ENCODE measurements at regions not wholly inside any gene's neighbourhood (a gene's known extent, or its start where the extent isn't known, plus 50 kb on each side); places are given as distances from the start of the nearest gene placed in this dataset.

- no peaks in the 10 kb centered on the region for H3K79me2 ChIP-seq (ENCODE audit: control insufficient read depth in 1 of 2, insufficient read depth in 2 of 2, low read length in 2 of 2)
- no peak overlapping the region for H2BK20ac ChIP-seq (ENCODE audit: low read length)
- no peak overlapping the region for H2AFZ ChIP-seq (ENCODE audit: low read length)
- H2BK5ac ChIP-seq (ENCODE audit: low read depth, low read length) = no peak overlapping the region
- H3K56ac ChIP-seq (replicated peaks; ENCODE audit: insufficient read length, low read depth, low read length) = no peak overlapping the region
- ChIA-PET CTCF (ENCODE audit: partially characterized antibody) (no interaction called here), POLR2A (ENCODE audit: partially characterized antibody) (no interaction called here)
- no peaks in the 10 kb centered on the region for H3K36me3 ChIP-seq (ENCODE audit: control insufficient read depth in 2 of 4, insufficient read depth in 4 of 4, low read length in 3 of 4)
- no peaks in the 10 kb centered on the region for H3K27me3 ChIP-seq (replicated peaks in 1 of 4; ENCODE audit: control insufficient read depth in 3 of 4, extremely low read depth in 1 of 4, insufficient read depth in 3 of 4, low read length in 3 of 4)
- no peak overlapping the region for H3K18ac ChIP-seq (ENCODE audit: extremely low read depth, low read length)
- H3K9ac ChIP-seq (replicated peaks in 1 of 4; ENCODE audit: extremely low read depth in 1 of 4, low read depth in 3 of 4, low read length in 3 of 4) = no peak overlapping the region
- no peak overlapping the region for H3K27ac ChIP-seq (ENCODE audit: low read depth, low read length)
- H4K5ac ChIP-seq (ENCODE audit: insufficient read length, low read depth, low read length) = no peak overlapping the region
- no peaks in the 10 kb centered on the region for H3K23me2 ChIP-seq (ENCODE audit: low read depth, low read length)
- H4K8ac ChIP-seq (ENCODE audit: extremely low read depth, insufficient read depth, low read length) = no peak overlapping the region
- no peak overlapping the region for H2BK120ac ChIP-seq (replicated peaks; ENCODE audit: low read depth, low read length)
- H4K20me1 ChIP-seq (replicated peaks in 1 of 2; ENCODE audit: control insufficient read depth in 1 of 2, insufficient read depth in 2 of 2, low read length in 2 of 2) = no peaks in the 10 kb centered on the region
- FAIRE-seq (no peak), DNase-seq (ENCODE audit: low read depth in 1 of 2, low spot score in 2 of 2) (no peak)
- WGBS, 2 experiments (ENCODE audit: extremely low coverage in 1 of 2, insufficient coverage in 1 of 2, insufficient read length in 1 of 2, insufficient replicate concordance in 2 of 2, low coverage in 1 of 2, low lambda C conversion rate in 2 of 2, missing lambda C conversion rate in 1 of 2) = 91% methylated on average over 4 of the region's 4 CpGs; no CpG with 5 or more reads in 1 of the 2 experiments
- H3K4me3 ChIP-seq (ENCODE audit: extremely low read depth in 1 of 4, insufficient read depth in 2 of 4, low read depth in 3 of 4, low read length in 4 of 4) = no peak overlapping the region
- no peak overlapping the region for H3K4ac ChIP-seq (replicated peaks; ENCODE audit: insufficient read length, low read depth, low read length)
- H2BK15ac ChIP-seq (ENCODE audit: low read length) = no peak overlapping the region
- H2BK12ac ChIP-seq (ENCODE audit: low read depth, low read length) = no peak overlapping the region
- no peak overlapping the region for H3K4me2 ChIP-seq (ENCODE audit: insufficient read depth in 1 of 2, low read depth in 2 of 2, low read length in 2 of 2)
- no peaks in the 10 kb centered on the region for H3K79me1 ChIP-seq (ENCODE audit: low read depth, low read length)
- no peaks in the 10 kb centered on the region for H3K9me3 ChIP-seq (ENCODE audit: insufficient read depth in 2 of 2, low read depth in 1 of 2, low read length in 1 of 2)
- H3K14ac ChIP-seq (ENCODE audit: insufficient read length) = no peak overlapping the region
- H3K23ac ChIP-seq (ENCODE audit: insufficient read length) = no peak overlapping the region
- no peak overlapping the region for H4K91ac ChIP-seq (replicated peaks; ENCODE audit: insufficient read length, low read length)
- H2AK5ac ChIP-seq (ENCODE audit: low read depth, low read length) = no peak overlapping the region
- no peaks in the 10 kb centered on the region; a peak in 1 of 7 replicates for H3K4me1 ChIP-seq (replicated peaks in 1 of 4; ENCODE audit: control insufficient read depth in 3 of 4, insufficient read depth in 4 of 4, low read length in 3 of 4)
- TF ChIP-seq KDM4A (IDR thresholded peaks at IDR 0.05; ENCODE audit: low read depth, low read length, severe bottlenecking) (no peak), CHD2 (IDR thresholded peaks at IDR 0.05; ENCODE audit: low read length) (no peak), MAFK (IDR thresholded peaks at IDR 0.05; ENCODE audit: low read depth, low read length) (no peak), RNF2 (IDR thresholded peaks at IDR 0.05; ENCODE audit: borderline replicate concordance, low read depth, low read length, missing control alignments, poor library complexity, severe bottlenecking) (no peak), POLR2AphosphoS5 (IDR thresholded peaks at IDR 0.05; ENCODE audit: low read depth, low read length) (no peak), CTCF (IDR thresholded peaks at IDR 0.05; ENCODE audit: control extremely low read depth in 1 of 3, insufficient read depth in 1 of 3, low read depth in 1 of 3, low read length in 3 of 3) (no peak), NRF1 (IDR thresholded peaks at IDR 0.05; ENCODE audit: low read depth, low read length) (no peak), HDAC2 (IDR thresholded peaks at IDR 0.05; ENCODE audit: borderline replicate concordance in 1 of 2, low read depth in 2 of 2, low read length in 2 of 2) (no peak), NANOG (IDR thresholded peaks at IDR 0.05; ENCODE audit: insufficient read depth, low read depth, low read length, poor library complexity, severe bottlenecking) (no peak), BCL11A (IDR thresholded peaks at IDR 0.05; ENCODE audit: low read depth in 2 of 2, low read length in 2 of 2) (no peak)
These were observed 179.9 kb downstream of the FASLG start for GRCh38 chr1:172838680-172839313.

Measured in H1 (cell line).